ENCODE measurements at regions not wholly inside any gene's neighbourhood (a gene's known extent, or its start where the extent isn't known, plus 50 kb on each side); places are given as distances from the start of the nearest gene placed in this dataset.

GRCh38 chr3:30982416-30983075, 88.1 kb upstream of the GADL1 start:
- WGBS, 2 donors, result 85 to 94% methylated on average over 3 of the region's 3 CpGs
- Histone ChIP-seq H3K4me3 (no peak overlapping the region), H3K27me3 (no peaks in the 10 kb centered on the region), H3K9me3 (no peaks in the 10 kb centered on the region), H3K36me3 (ENCODE audit: low read depth, missing control alignments) (no peaks in the 10 kb centered on the region), H3K27ac (no peak overlapping the region), H3K4me1 (no peaks in the 10 kb centered on the region)
- no peak for DNase-seq
- TF ChIP-seq POLR2A (IDR thresholded peaks at IDR 0.05) (no peak), CTCF (IDR thresholded peaks at IDR 0.05) (no peak)
- intact Hi-C loops (cut with DNase I; ENCODE audit: low total_unique reads), result no loop called here

DNA sequence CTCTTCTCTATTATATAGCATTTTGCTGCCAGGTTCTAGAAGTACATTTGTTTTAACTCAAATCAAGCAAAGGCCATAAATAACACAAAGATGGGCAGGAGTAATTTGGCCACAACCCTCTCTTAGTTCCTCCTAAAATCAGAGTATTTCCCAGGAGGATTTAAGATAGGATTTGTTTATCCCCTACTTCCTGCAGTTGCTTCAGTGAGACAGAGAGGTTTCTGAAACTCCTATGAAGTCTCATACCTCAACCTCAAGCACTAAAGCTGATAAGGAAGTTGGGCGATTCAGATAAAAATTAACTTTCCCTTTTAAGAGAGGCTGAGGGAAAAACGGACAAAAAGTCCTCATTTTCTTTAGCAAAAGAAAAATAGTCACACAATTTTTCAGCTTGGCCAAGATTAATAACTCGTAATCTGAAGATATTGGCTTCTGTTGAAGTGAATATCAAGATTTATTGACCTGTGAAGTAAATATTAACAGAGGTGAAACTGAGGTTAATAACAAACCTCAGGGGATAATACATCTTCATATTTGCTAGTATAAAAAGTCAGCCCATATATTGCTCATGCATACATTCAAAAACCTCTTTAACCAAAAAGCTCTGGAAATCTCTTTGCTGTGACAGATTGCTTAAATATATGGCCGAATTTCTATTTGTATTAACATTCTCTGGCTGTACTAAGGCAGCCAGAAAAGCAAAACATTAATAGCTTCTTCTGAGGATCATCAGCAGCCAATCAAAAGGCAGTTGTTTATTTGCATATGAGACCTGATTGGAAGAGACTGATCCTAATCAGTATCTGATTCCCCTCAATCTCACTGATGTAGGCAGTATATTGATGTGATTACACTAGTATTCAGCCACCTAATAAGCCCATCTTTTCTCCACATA, 90.6 kb upstream of the GADL1 start:
- DNase-seq, result no peak
- Histone ChIP-seq H3K4me3 (no peak overlapping the region), H3K27me3 (no peaks in the 10 kb centered on the region), H3K36me3 (ENCODE audit: low read depth, missing control alignments) (no peaks in the 10 kb centered on the region), H3K4me1 (no peaks in the 10 kb centered on the region), H3K9me3 (no peaks in the 10 kb centered on the region), H3K27ac (no peak overlapping the region)
- TF ChIP-seq POLR2A (IDR thresholded peaks at IDR 0.05) (no peak), CTCF (IDR thresholded peaks at IDR 0.05) (no peak)
- 20 to 28% methylated on average over 4 of the region's 4 CpGs for WGBS, 2 donors
- intact Hi-C loops (cut with DNase I; ENCODE audit: low total_unique reads), result no loop called here

GRCh38 chr3:30986551-30986950, 92.1 kb upstream of the GADL1 start:
- H3K36me3 ChIP-seq (ENCODE audit: low read depth, missing control alignments), result no peaks in the 10 kb centered on the region
- no peaks in the 10 kb centered on the region for H3K9me3 ChIP-seq
- no peak overlapping the region for H3K4me3 ChIP-seq
- no peaks in the 10 kb centered on the region for H3K27me3 ChIP-seq
- no peak for DNase-seq
- TF ChIP-seq POLR2A (IDR thresholded peaks at IDR 0.05), result no peak
- no peak for TF ChIP-seq CTCF (IDR thresholded peaks at IDR 0.05)
- intact Hi-C loops (cut with DNase I; ENCODE audit: low total_unique reads), result no loop called here
- 93 to 96% methylated on average over 3 of the region's 3 CpGs for WGBS, 2 donors
- no peak overlapping the region for H3K27ac ChIP-seq
- no peaks in the 10 kb centered on the region for H3K4me1 ChIP-seq

DNA sequence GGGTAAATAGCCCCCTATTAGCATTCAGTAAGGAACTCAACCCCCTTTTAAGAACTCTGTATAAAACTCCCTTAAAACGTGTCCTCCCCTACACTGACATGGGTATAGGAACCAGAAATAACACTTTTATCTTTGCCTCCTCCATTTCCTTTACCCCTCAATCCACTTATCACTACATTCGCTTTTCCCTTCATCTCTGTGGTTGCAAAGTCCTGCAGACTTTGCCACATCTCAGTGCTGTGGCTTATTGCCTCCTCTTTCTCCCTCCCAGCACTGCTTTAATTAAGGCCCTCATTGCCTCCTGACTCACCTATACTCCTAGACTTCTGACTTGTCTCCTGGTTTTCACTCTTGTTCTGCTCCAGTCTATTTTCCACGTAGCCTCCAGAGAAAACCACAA, 94.3 kb upstream of the GADL1 start:
- 65 to 68% methylated on average over 3 of the region's 3 CpGs for WGBS, 2 donors

More for the DNA sequence above, 94.3 kb upstream of the GADL1 start:
- intact Hi-C loops (cut with DNase I; ENCODE audit: low total_unique reads), result no loop called here
- no peaks in the 10 kb centered on the region for H3K36me3 ChIP-seq (ENCODE audit: low read depth, missing control alignments)
- no peaks in the 10 kb centered on the region for H3K4me1 ChIP-seq
- TF ChIP-seq CTCF (IDR thresholded peaks at IDR 0.05) (no peak), POLR2A (IDR thresholded peaks at IDR 0.05) (no peak)
- H3K27ac ChIP-seq, result no peak overlapping the region
- no peak for DNase-seq
- no peaks in the 10 kb centered on the region for H3K9me3 ChIP-seq
- H3K27me3 ChIP-seq, result no peaks in the 10 kb centered on the region
- H3K4me3 ChIP-seq, result no peak overlapping the region
